SK-N-SH treated with all-trans-retinoic acid at 6 μM for 48 hours (cell line): ENCODE measurements at regions not wholly inside any gene's neighbourhood (a gene's known extent, or its start where the extent isn't known, plus 50 kb on each side); places are given as distances from the start of the nearest gene placed in this dataset.

Source experiments
- ARNTL ChIP-seq: fragments of 450-650 bp; formaldehyde crosslinking; IDR thresholded peaks from 2 replicates; pipeline ENCODE4 v1.5.0; 2020; ENCODE audit warnings: low read depth, mild to moderate bottlenecking, moderate library complexity, borderline replicate concordance
- BACH2 ChIP-seq: fragments of 250-450 bp; sonication (Bioruptor Pico); IDR thresholded peaks from 2 replicates; pipeline ENCODE4 v1.9.0; 2021; ENCODE audit warnings: mild to moderate bottlenecking, borderline replicate concordance
- GLIS3 ChIP-seq: fragments of 250-450 bp; sonication (Bioruptor Pico); IDR thresholded peaks from 2 replicates; pipeline ENCODE4 v1.5.0; 2020; ENCODE audit warnings: mild to moderate bottlenecking, moderate library complexity
- PATZ1 ChIP-seq: fragments of 250-450 bp; sonication (Bioruptor Pico); IDR thresholded peaks from 2 replicates; pipeline ENCODE4 v1.8.0; 2020; ENCODE audit warnings: mild to moderate bottlenecking, moderate library complexity, borderline replicate concordance
- SNAI2 ChIP-seq: fragments of 250-450 bp; sonication (Bioruptor Pico); IDR thresholded peaks from 2 replicates; pipeline ENCODE4 v1.5.0; 2020; ENCODE audit warnings: mild to moderate bottlenecking, moderate library complexity
- ZC3H10 ChIP-seq: fragments of 250-450 bp; sonication (Bioruptor Pico); IDR thresholded peaks from 2 replicates; pipeline ENCODE4 v1.5.1; 2021; ENCODE audit warnings: mild to moderate bottlenecking, moderate library complexity
- ZFP3 ChIP-seq: fragments of 250-450 bp; sonication (Bioruptor Pico); IDR thresholded peaks from 2 replicates; pipeline ENCODE4 v1.5.0; 2020; ENCODE audit warnings: mild to moderate bottlenecking, moderate library complexity
- ZFP30 ChIP-seq: fragments of 450-650 bp; formaldehyde crosslinking; IDR thresholded peaks from 2 replicates; pipeline ENCODE4 v1.5.0; 2022; ENCODE audit warnings: mild to moderate bottlenecking, moderate library complexity
- ZNF565 ChIP-seq: fragments of 450-650 bp; formaldehyde crosslinking; conservative IDR thresholded peaks from 2 replicates; pipeline ENCODE4 v1.5.0; 2020; ENCODE audit warnings: low read depth, mild to moderate bottlenecking, moderate library complexity

- TF ChIP-seq ZFP3 (CRISPR knock-in tag): no peak
- TF ChIP-seq GLIS3 (CRISPR knock-in tag): no peak
- TF ChIP-seq ZFP30: no peak
- no peak for TF ChIP-seq BACH2
- no peak for TF ChIP-seq ARNTL (CRISPR knock-in tag)
- no peak for TF ChIP-seq ZNF565 (CRISPR knock-in tag)
- no peak for TF ChIP-seq ZC3H10 (CRISPR knock-in tag)
- no peak for TF ChIP-seq SNAI2 (CRISPR knock-in tag)
- TF ChIP-seq PATZ1: no peak
Measured at GRCh38 chr2:142180820-142181533, 50.2 kb upstream of the LRP1B start.
